Panc1 (cell line): ENCODE measurements at regions not wholly inside any gene's neighbourhood (a gene's known extent, or its start where the extent isn't known, plus 50 kb on each side); places are given as distances from the start of the nearest gene placed in this dataset.

Experiments
- ATAC-seq: fragments of 200-7000 bp; cut with Tn5 transposase; 2 replicates; pipeline ENCODE4 v1.9.1; 2020; ENCODE audit warnings: mild to moderate bottlenecking, moderate library complexity
- BruUV-seq: library from RNA; stranded (reverse); fragments of 400-500 nt; replicated peaks from 2 replicates; lab custom pipeline; 2021; lab: Mats Ljungman, UMichigan
- CTCF ChIA-PET: fragments of 300-600 bp; sonication (Branson Sonifier 250); formaldehyde crosslinking; loops from one replicate; lab custom pipeline; 2022; ENCODE audit warnings: antibody characterized with exemption; lab: Charles Lee
- POLR2A ChIA-PET: fragments of 300-600 bp; sonication (Branson Sonifier 250); formaldehyde crosslinking; loops from one replicate; lab custom pipeline; 2022; ENCODE audit warnings: antibody characterized with exemption; lab: Charles Lee
- DNase-seq: peaks from one replicate; pipeline ENCODE4 v3.0.0-alpha.2; 2010; ENCODE audit warnings: low read depth, low spot score
- H3K27ac ChIP-seq: 2 replicates; pipeline ENCODE4 v1.5.1; 2011; ENCODE audit warnings: mild to moderate bottlenecking, low read length, inconsistent platforms
- H3K27me3 ChIP-seq: fragments of 200-500 bp; sonication (Bioruptor generic); 2 replicates; pipeline ENCODE4 v1.6.0; 2014; ENCODE audit warnings: low read length, inconsistent platforms; ENCODE audit not compliant: control insufficient read depth, insufficient read depth
- H3K36me3 ChIP-seq: fragments of 200-500 bp; sonication (Bioruptor generic); 2 replicates; pipeline ENCODE4 v1.5.1; 2014; ENCODE audit warnings: inconsistent platforms, mild to moderate bottlenecking, low read length, moderate library complexity; ENCODE audit not compliant: control insufficient read depth, insufficient read depth
- H3K4me1 ChIP-seq: 2 replicates; pipeline ENCODE4 v1.5.1; 2011; ENCODE audit warnings: inconsistent platforms, mild to moderate bottlenecking, low read length, moderate library complexity; ENCODE audit not compliant: control insufficient read depth, insufficient read depth
- H3K4me3 ChIP-seq, 2 experiments: 2 replicates each; pipeline ENCODE4 v1.5.1; 2011 to 2012; ENCODE audit warnings: low read depth in 2 of 2, low read length in 2 of 2, mild to moderate bottlenecking in 2 of 2, inconsistent platforms in 1 of 2, moderate library complexity in 1 of 2
- H3K9me3 ChIP-seq: fragments of 200-500 bp; sonication (Bioruptor generic); 2 replicates; pipeline ENCODE4 v1.5.1; 2014; ENCODE audit warnings: low read depth, mild to moderate bottlenecking, inconsistent platforms, low read length, moderate library complexity; ENCODE audit not compliant: control insufficient read depth, insufficient read depth
- POLR2AphosphoS5 ChIP-seq: IDR thresholded peaks from 2 replicates; pipeline ENCODE4 v1.6.1; 2012; ENCODE audit warnings: mild to moderate bottlenecking, low read depth, low read length, moderate library complexity
- SIN3A ChIP-seq: IDR thresholded peaks from 2 replicates; pipeline ENCODE4 v1.6.1; 2012; ENCODE audit warnings: low read depth, mild to moderate bottlenecking, low read length, moderate library complexity, borderline replicate concordance; ENCODE audit not compliant: insufficient read depth
- TCF7L2 ChIP-seq: IDR thresholded peaks from 2 replicates; pipeline ENCODE4 v1.6.1; 2011; ENCODE audit warnings: mild to moderate bottlenecking, low read depth, low read length, inconsistent platforms
- in situ Hi-C: cut with HindIII; loops from 2 replicates; pipeline ENCODE4 v1.10.0; 2016; ENCODE audit warnings: low sequenced_read_pairs, low pct_unique_long_range_greater_than_20kb
- intact Hi-C: fragments of 100-400 bp; cut with micrococcal nuclease; formaldehyde crosslinking; loops from one replicate; pipeline ENCODE4 v1.10.0; 2022; ENCODE audit not compliant: unreplicated experiment
- TF ChIP-seq, protein P1 (sequence below): fragments of 450-650 bp; IDR thresholded peaks from 2 replicates; pipeline ENCODE4 v1.5.1; 2017; ENCODE audit warnings: mild to moderate bottlenecking
- TF ChIP-seq, protein P2 (sequence below), 2 experiments: IDR thresholded peaks; 2 replicates each; pipeline ENCODE4 v1.6.1; 2011 to 2012; ENCODE audit warnings: low read depth in 2 of 2, control low read depth in 1 of 2, low read length in 1 of 2, mild to moderate bottlenecking in 1 of 2, moderate library complexity in 1 of 2; ENCODE audit not compliant: insufficient read depth in 1 of 2

GRCh38 chr6:56771929-56772607, 129.4 kb upstream of the DST start:
- no peaks in the 10 kb centered on the region for H3K36me3 ChIP-seq
- in situ Hi-C loops, result no loop called here
- intact Hi-C loops, result no loop called here
- H3K4me1 ChIP-seq, result peaks cover 39% of the 10 kb centered on the region
- H3K27ac ChIP-seq, result 0 out of 2 replicates have a peak overlapping the region, but pooled peaks have one; percentile 10
- H3K27me3 ChIP-seq, result no peaks in the 10 kb centered on the region
- no peaks in the 10 kb centered on the region for H3K9me3 ChIP-seq
- ChIA-PET POLR2A (no interaction called here), CTCF (no interaction called here)
- DNase-seq (no peak), ATAC-seq (peak; percentile 56; the same call in 1 of the 2 replicates)
- BruUV-seq, result no TSS peak
- no peak for TF ChIP-seq TCF7L2
- TF ChIP-seq POLR2AphosphoS5, result no peak
- TF ChIP-seq, protein P1, sequence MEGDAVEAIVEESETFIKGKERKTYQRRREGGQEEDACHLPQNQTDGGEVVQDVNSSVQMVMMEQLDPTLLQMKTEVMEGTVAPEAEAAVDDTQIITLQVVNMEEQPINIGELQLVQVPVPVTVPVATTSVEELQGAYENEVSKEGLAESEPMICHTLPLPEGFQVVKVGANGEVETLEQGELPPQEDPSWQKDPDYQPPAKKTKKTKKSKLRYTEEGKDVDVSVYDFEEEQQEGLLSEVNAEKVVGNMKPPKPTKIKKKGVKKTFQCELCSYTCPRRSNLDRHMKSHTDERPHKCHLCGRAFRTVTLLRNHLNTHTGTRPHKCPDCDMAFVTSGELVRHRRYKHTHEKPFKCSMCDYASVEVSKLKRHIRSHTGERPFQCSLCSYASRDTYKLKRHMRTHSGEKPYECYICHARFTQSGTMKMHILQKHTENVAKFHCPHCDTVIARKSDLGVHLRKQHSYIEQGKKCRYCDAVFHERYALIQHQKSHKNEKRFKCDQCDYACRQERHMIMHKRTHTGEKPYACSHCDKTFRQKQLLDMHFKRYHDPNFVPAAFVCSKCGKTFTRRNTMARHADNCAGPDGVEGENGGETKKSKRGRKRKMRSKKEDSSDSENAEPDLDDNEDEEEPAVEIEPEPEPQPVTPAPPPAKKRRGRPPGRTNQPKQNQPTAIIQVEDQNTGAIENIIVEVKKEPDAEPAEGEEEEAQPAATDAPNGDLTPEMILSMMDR, result no peak
- no peak for TF ChIP-seq SIN3A
- TF ChIP-seq, protein P2, sequence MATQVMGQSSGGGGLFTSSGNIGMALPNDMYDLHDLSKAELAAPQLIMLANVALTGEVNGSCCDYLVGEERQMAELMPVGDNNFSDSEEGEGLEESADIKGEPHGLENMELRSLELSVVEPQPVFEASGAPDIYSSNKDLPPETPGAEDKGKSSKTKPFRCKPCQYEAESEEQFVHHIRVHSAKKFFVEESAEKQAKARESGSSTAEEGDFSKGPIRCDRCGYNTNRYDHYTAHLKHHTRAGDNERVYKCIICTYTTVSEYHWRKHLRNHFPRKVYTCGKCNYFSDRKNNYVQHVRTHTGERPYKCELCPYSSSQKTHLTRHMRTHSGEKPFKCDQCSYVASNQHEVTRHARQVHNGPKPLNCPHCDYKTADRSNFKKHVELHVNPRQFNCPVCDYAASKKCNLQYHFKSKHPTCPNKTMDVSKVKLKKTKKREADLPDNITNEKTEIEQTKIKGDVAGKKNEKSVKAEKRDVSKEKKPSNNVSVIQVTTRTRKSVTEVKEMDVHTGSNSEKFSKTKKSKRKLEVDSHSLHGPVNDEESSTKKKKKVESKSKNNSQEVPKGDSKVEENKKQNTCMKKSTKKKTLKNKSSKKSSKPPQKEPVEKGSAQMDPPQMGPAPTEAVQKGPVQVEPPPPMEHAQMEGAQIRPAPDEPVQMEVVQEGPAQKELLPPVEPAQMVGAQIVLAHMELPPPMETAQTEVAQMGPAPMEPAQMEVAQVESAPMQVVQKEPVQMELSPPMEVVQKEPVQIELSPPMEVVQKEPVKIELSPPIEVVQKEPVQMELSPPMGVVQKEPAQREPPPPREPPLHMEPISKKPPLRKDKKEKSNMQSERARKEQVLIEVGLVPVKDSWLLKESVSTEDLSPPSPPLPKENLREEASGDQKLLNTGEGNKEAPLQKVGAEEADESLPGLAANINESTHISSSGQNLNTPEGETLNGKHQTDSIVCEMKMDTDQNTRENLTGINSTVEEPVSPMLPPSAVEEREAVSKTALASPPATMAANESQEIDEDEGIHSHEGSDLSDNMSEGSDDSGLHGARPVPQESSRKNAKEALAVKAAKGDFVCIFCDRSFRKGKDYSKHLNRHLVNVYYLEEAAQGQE (IDR thresholded peaks at IDR 0.05; ENCODE audit: insufficient read depth in 1 of 2, low read depth in 2 of 2, low read length in 1 of 2), result no peak
- no peak overlapping the region for H3K4me3 ChIP-seq

GRCh38 chr6:56771189-56771588, 128.5 kb upstream of the DST start:
- intact Hi-C loops, result no loop called here
- H3K4me3 ChIP-seq, result no peak overlapping the region
- no TSS peak for BruUV-seq
- H3K27ac ChIP-seq, result no peak overlapping the region
- TF ChIP-seq, protein P2 (IDR thresholded peaks at IDR 0.05; ENCODE audit: insufficient read depth in 1 of 2, low read depth in 2 of 2, low read length in 1 of 2), result no peak
- TF ChIP-seq, protein P1, result no peak
- no peak for TF ChIP-seq SIN3A
- DNase-seq, result no peak
- no peak for ATAC-seq
- H3K4me1 ChIP-seq, result peaks cover 39% of the 10 kb centered on the region
- H3K36me3 ChIP-seq, result no peaks in the 10 kb centered on the region
- CTCF ChIA-PET, result interaction anchor here (0.7 kb wide), 1 partner anchor 46 kb away, joined by 6 read pairs; no protein-coding TSS in a partner anchor
- H3K9me3 ChIP-seq, result no peaks in the 10 kb centered on the region
- POLR2A ChIA-PET, result interaction anchor here (0.6 kb wide), 3 partner anchors 16 to 70 kb away, joined by 3 to 4 read pairs (median 3); no protein-coding TSS in a partner anchor
- H3K27me3 ChIP-seq, result no peaks in the 10 kb centered on the region
- in situ Hi-C loops, result no loop called here
